Prostate gland (tissue), 2 donors: ENCODE measurements at regions not wholly inside any gene's neighbourhood (a gene's known extent, or its start where the extent isn't known, plus 50 kb on each side); places are given as distances from the start of the nearest gene placed in this dataset.

ENCODE experiments used
- DNase-seq: peaks from one replicate; pipeline ENCODE4 v3.0.0-alpha.2; 2019; ENCODE audit warnings: low spot score
- H3K27ac ChIP-seq, 2 donors: fragments of 200-600 bp; sonication (generic); 2 replicates each; pipeline ENCODE4 v1.5.1; 2017 to 2019
- H3K27me3 ChIP-seq: fragments of 200-600 bp; sonication (generic); replicated peaks from 2 replicates; pipeline ENCODE4 v1.5.1; 2019; ENCODE audit not compliant: insufficient read depth
- H3K36me3 ChIP-seq, 2 donors: fragments of 200-600 bp; sonication (generic); 1 replicate in 1 of 2; 2 replicates in 1 of 2; pipeline versions ENCODE4 v1.5.1 to v1.8.1; 2017 to 2019
- H3K4me1 ChIP-seq: fragments of 200-600 bp; sonication (generic); replicated peaks from 2 replicates; pipeline ENCODE4 v1.5.1; 2019
- H3K4me3 ChIP-seq, 2 donors: fragments of 200-600 bp; sonication (generic); 2 replicates each; pipeline ENCODE4 v1.5.1; 2017 to 2019
- H3K9me3 ChIP-seq: fragments of 200-600 bp; sonication (generic); 2 replicates; pipeline ENCODE4 v1.5.1; 2017
- POLR2A ChIP-seq: fragments of 450-650 bp; IDR thresholded peaks from one replicate; pipeline ENCODE4 v1.6.1; 2016; ENCODE audit warnings: antibody characterized with exemption, mild to moderate bottlenecking
- POLR2AphosphoS5 ChIP-seq: sonication (generic); formaldehyde crosslinking; IDR thresholded peaks from one replicate; pipeline ENCODE4 v1.6.1; 2017; ENCODE audit warnings: antibody characterized with exemption
- WGBS: methylation state at CpG from one replicate; pipeline ENCODE4 v1.1.5; 2018; 5-methylcytosine and 5-hydroxymethylcytosine counted together
- intact Hi-C: fragments of 100-400 bp; cut with DNase I; formaldehyde crosslinking; loops from one replicate; pipeline ENCODE4 v1.14.2; 2022
- TF ChIP-seq, protein P1 (sequence below), 4 experiments: fragments of 200-600 bp in 2 of 4; fragments of 450-650 bp in 2 of 4; sonication (generic) in 2 of 4; IDR thresholded peaks; 1 replicate in 3 of 4; 2 replicates in 1 of 4; pipeline ENCODE4 v1.5.1; 2016 to 2019; ENCODE audit warnings: antibody characterized with exemption in 4 of 4, mild to moderate bottlenecking in 2 of 4, moderate library complexity in 2 of 4

DNA sequence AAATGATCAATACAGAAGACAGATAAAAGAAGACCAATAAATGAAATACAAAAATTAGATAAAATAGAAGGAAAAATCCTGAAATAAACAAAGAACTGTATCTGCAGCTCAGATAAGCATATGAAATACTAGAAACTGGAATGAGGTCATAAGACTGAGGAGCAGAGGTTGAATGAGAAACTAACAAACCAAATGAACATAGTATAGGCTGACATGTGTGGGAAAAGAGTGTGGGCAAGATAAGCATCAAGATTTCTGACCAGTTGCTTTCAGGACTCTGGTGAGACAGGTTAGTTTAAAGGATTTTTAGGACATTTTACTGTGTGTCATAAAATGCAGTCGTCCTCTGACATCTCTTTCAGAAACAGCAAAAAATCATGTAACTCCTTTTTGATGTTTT lies 2073.2 kb upstream of the TENM3 start:
- Histone ChIP-seq H3K27ac (no peak overlapping the region), H3K36me3 (no peaks in the 10 kb centered on the region), H3K4me3 (no peak overlapping the region), H3K4me1 (no peaks in the 10 kb centered on the region), H3K27me3 (no peaks in the 10 kb centered on the region), H3K9me3 (no peaks in the 10 kb centered on the region)
- no peak for TF ChIP-seq POLR2A
- TF ChIP-seq, protein P1, sequence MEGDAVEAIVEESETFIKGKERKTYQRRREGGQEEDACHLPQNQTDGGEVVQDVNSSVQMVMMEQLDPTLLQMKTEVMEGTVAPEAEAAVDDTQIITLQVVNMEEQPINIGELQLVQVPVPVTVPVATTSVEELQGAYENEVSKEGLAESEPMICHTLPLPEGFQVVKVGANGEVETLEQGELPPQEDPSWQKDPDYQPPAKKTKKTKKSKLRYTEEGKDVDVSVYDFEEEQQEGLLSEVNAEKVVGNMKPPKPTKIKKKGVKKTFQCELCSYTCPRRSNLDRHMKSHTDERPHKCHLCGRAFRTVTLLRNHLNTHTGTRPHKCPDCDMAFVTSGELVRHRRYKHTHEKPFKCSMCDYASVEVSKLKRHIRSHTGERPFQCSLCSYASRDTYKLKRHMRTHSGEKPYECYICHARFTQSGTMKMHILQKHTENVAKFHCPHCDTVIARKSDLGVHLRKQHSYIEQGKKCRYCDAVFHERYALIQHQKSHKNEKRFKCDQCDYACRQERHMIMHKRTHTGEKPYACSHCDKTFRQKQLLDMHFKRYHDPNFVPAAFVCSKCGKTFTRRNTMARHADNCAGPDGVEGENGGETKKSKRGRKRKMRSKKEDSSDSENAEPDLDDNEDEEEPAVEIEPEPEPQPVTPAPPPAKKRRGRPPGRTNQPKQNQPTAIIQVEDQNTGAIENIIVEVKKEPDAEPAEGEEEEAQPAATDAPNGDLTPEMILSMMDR (IDR thresholded peaks at IDR 0.05) = no peak
- no peak for TF ChIP-seq POLR2AphosphoS5
- intact Hi-C loops = no loop called here
- no peak for DNase-seq
- WGBS = 14% methylated on average over 1 of the region's 1 CpG

GRCh38 chr4:180179146-180179545 lies 2064.1 kb upstream of the TENM3 start:
- TF ChIP-seq, protein P1 (IDR thresholded peaks at IDR 0.05) = no peak
- no peak for TF ChIP-seq POLR2AphosphoS5
- no peak for TF ChIP-seq POLR2A
- Histone ChIP-seq H3K9me3 (no peaks in the 10 kb centered on the region), H3K27ac (no peak overlapping the region), H3K36me3 (no peaks in the 10 kb centered on the region), H3K4me3 (no peak overlapping the region), H3K4me1 (no peaks in the 10 kb centered on the region), H3K27me3 (no peaks in the 10 kb centered on the region)
- no peak for DNase-seq
- 57% methylated on average over 1 of the region's 1 CpG for WGBS
- intact Hi-C loops = no loop called here

DNA sequence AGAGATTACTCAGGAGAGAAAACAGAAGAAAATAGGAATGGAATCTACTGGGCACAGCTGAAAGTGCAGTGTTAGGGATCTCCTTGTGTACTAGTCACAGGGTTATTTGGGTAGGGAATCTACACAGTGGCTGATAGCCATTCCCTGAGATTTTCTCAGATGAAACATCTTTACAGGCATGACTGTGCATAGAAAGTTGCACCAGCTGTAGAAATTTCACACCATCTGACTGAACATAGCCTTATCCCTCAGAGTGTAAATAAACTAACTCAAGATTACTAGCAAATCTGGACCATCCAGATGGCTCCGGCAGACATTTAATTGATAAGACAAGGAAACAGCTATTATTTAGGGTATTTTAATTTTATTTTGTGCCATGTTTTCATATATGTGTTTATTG lies 2053.5 kb upstream of the TENM3 start:
- Histone ChIP-seq H3K27me3 (no peaks in the 10 kb centered on the region), H3K9me3 (no peaks in the 10 kb centered on the region), H3K36me3 (no peaks in the 10 kb centered on the region), H3K27ac (no peak overlapping the region), H3K4me1 (no peaks in the 10 kb centered on the region), H3K4me3 (no peak overlapping the region)
- intact Hi-C loops = no loop called here
- DNase-seq = no peak
- TF ChIP-seq POLR2A (no peak), POLR2AphosphoS5 (no peak)
- TF ChIP-seq, protein P1 (IDR thresholded peaks at IDR 0.05) = no peak
- 85% methylated on average over 1 of the region's 1 CpG for WGBS

DNA sequence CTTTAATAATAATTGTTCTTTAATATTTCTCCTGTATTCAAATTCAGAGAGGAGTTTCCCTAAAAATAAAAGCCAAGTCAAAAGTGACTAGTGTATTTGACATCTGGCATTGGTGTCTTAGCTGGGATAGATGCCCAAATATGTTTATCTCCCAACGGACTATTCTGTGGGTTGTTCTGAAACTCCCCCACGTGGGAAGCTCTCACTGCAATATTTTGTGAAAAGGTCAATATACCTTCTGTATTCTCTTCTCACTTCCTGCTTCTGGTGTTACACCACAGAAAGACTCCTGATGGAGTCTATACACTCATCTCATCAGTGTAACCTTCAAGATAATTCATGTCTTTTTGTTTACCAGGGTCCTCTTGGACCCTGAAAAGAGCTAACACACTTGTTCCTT lies 2052.8 kb upstream of the TENM3 start:
- no peak overlapping the region for H3K27ac ChIP-seq
- H3K36me3 ChIP-seq = no peaks in the 10 kb centered on the region
- 35% methylated on average over 2 of the region's 2 CpGs for WGBS
- H3K9me3 ChIP-seq = no peaks in the 10 kb centered on the region
- H3K4me3 ChIP-seq = no peak overlapping the region
- no peaks in the 10 kb centered on the region for H3K4me1 ChIP-seq
- no peaks in the 10 kb centered on the region for H3K27me3 ChIP-seq
- no peak for TF ChIP-seq POLR2AphosphoS5
- TF ChIP-seq POLR2A = no peak
- TF ChIP-seq, protein P1 (IDR thresholded peaks at IDR 0.05) = no peak
- intact Hi-C loops = no loop called here
- DNase-seq = no peak

DNA sequence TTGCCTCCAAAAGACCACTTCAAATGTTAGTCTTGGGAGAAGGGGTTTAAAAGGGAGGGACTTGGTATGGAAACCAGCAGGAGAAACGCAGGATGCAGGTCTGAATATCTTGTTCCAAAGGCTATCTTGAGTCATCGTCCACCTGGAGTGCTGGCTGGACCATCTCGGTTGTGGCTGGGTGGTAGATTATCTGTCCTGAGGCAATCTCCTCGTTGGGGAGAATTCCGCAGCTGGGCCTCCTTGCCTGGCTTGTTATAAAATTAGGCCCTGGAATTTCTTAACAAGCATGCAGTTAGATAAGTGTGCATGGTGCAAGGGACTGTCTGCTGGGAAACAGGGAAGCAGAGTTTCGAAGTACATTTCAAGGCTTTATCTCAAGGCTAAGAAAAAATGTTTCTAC lies 2045.7 kb upstream of the TENM3 start:
- H3K4me3 ChIP-seq = no peak overlapping the region
- H3K36me3 ChIP-seq = no peaks in the 10 kb centered on the region
- no peak overlapping the region for H3K27ac ChIP-seq
- no peaks in the 10 kb centered on the region for H3K4me1 ChIP-seq
- intact Hi-C loops = no loop called here
- H3K9me3 ChIP-seq = no peaks in the 10 kb centered on the region
- WGBS = 22% methylated on average over 6 of the region's 6 CpGs
- no peaks in the 10 kb centered on the region for H3K27me3 ChIP-seq
- no peak for DNase-seq
- TF ChIP-seq POLR2AphosphoS5 (no peak), POLR2A (no peak)
- TF ChIP-seq, protein P1 (IDR thresholded peaks at IDR 0.05) = no peak
